ENCODE measurements at regions not wholly inside any gene's neighbourhood (a gene's known extent, or its start where the extent isn't known, plus 50 kb on each side); places are given as distances from the start of the nearest gene placed in this dataset.

DNA sequence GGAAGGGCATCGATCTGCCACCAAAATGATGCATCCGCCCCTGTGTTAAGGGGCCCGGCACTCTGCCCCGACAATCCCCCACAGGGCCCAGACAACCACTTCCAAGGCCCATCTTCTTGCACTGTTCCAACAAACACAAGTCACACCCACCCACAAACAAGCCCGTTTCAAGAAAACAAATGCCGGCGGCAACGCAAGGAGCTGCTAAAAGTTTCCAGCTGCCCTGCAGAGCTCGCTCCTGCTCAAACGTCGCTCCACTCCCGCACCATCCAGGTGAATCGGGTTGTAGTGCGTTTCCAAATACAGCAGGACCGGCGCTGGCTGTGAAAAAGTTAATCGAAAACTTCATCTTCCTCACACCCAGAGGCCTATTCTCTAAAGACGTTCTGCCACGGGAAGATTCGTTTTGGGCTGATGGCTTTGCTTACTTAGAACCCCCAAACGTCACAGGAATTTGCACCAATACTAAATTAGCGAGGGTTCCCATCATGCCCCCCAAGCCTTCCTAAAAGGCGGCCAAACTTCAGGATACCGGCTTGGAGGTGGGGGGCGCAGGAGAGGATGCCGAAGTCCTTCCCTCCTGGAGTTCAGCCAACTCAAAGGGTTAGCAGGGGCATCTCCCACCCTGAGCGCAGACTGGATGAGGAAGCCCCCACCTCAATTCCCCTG lies 107.4 kb upstream of the DOCK9 start:
- Histone ChIP-seq H2BK15ac (ENCODE audit: low read depth, low read length) (no peak overlapping the region), H4K5ac (ENCODE audit: low read depth, low read length) (no peak overlapping the region), H3K18ac (ENCODE audit: low read depth, low read length) (no peak overlapping the region), H3K9ac (ENCODE audit: low read depth, low read length) (no peak overlapping the region), H4K8ac (ENCODE audit: low read depth in 2 of 2, low read length in 2 of 2) (peak overlapping the region in 1 of 2 experiments; percentile 10; a peak in 1 of 4 replicates), H3K27me3 (ENCODE audit: control insufficient read depth, insufficient read depth, low read length) (peaks cover 10% of the 10 kb centered on the region; the same call in 1 of the 2 replicates), H3K9me3 (ENCODE audit: control insufficient read depth, insufficient read depth, low read length) (no peaks in the 10 kb centered on the region), H3K79me1 (ENCODE audit: low read depth in 1 of 2, low read length in 2 of 2) (peaks cover 0 to 9% of the 10 kb centered on the region in 2 experiments; a peak in 1 of 4 replicates), H4K91ac (ENCODE audit: insufficient read depth, low read depth, low read length) (no peak overlapping the region), H3K4me3 (ENCODE audit: insufficient read depth, low read depth, low read length) (no peak overlapping the region; the same call in 1 of the 2 replicates), H2AFZ (replicated peaks; ENCODE audit: low read length, poor library complexity) (peak overlapping the region; percentile 66), H3K23ac (ENCODE audit: low read depth, low read length) (peak overlapping the region; percentile 69; the same call in 1 of the 2 replicates), H3K56ac (ENCODE audit: extremely low read depth, insufficient read depth, low read length) (no peak overlapping the region), H3K9me1 (ENCODE audit: insufficient read depth, low read length) (peaks cover 5% of the 10 kb centered on the region; the same call in 1 of the 2 replicates), H2BK120ac (ENCODE audit: low read depth, low read length) (no peak overlapping the region), H3K14ac (replicated peaks; ENCODE audit: low read depth, low read length) (no peak overlapping the region), H2BK20ac (ENCODE audit: low read depth, low read length) (no peak overlapping the region), H2BK5ac (ENCODE audit: low read depth, low read length, poor library complexity, severe bottlenecking) (no peak overlapping the region), H3K4me2 (ENCODE audit: low read depth, low read length) (0 out of 2 replicates have a peak overlapping the region, but pooled peaks have one; percentile 15), H3K4me1 (ENCODE audit: control insufficient read depth, insufficient read depth, low read length) (no peaks in the 10 kb centered on the region), H2AK9ac (replicated peaks; ENCODE audit: low read depth, low read length, poor library complexity) (peak overlapping the region; percentile 79), H3K4ac (ENCODE audit: low read depth, low read length) (no peak overlapping the region), H2AK5ac (ENCODE audit: low read depth, low read length) (no peak overlapping the region), H4K20me1 (ENCODE audit: insufficient read depth, low read length) (no peaks in the 10 kb centered on the region), H3K27ac (ENCODE audit: insufficient read depth, low read length) (no peak overlapping the region), H3K36me3 (ENCODE audit: control insufficient read depth, insufficient read depth, low read length) (no peaks in the 10 kb centered on the region)
- BruUV-seq (replicated peaks): no TSS peak
- intact Hi-C loops (cut with micrococcal nuclease) (loop anchor here (10.0 kb wide), 1 partner anchor 180 kb away; no protein-coding TSS in a partner anchor), in situ Hi-C loops (cut with MboI; ENCODE audit: low sequenced_read_pairs) (no loop called here), dilution Hi-C loops (cut with HindIII; ENCODE audit: low sequenced_read_pairs, unreplicated experiment) (no loop called here)
- DNase-seq: no peak
- TF ChIP-seq CEBPB (IDR thresholded peaks at IDR 0.05; ENCODE audit: low read depth, low read length) (no peak), RAD21 (IDR thresholded peaks at IDR 0.05; ENCODE audit: low read length) (no peak), POLR2A (IDR thresholded peaks at IDR 0.05; ENCODE audit: low read depth, low read length) (no peak), CHD1 (IDR thresholded peaks at IDR 0.05; ENCODE audit: low read depth, low read length) (no peak), BHLHE40 (IDR thresholded peaks at IDR 0.05; ENCODE audit: low read depth, low read length) (no peak), RCOR1 (IDR thresholded peaks at IDR 0.05; ENCODE audit: insufficient replicate concordance, low read length) (no peak), MXI1 (IDR thresholded peaks at IDR 0.05; ENCODE audit: borderline replicate concordance, low read depth, low read length) (no peak), MAZ (IDR thresholded peaks at IDR 0.05; ENCODE audit: borderline replicate concordance, low read depth, low read length) (no peak), RFX5 (IDR thresholded peaks at IDR 0.05; ENCODE audit: low read depth, low read length) (no peak), FOS (IDR thresholded peaks at IDR 0.05; ENCODE audit: low read depth, low read length) (no peak), NFE2L2 (IDR thresholded peaks at IDR 0.05; ENCODE audit: low read depth, low read length) (no peak), MAFK (IDR thresholded peaks at IDR 0.05; ENCODE audit: low read depth, low read length) (no peak), SMC3 (IDR thresholded peaks at IDR 0.05; ENCODE audit: low read depth, low read length) (no peak)
- TF ChIP-seq, protein P1, sequence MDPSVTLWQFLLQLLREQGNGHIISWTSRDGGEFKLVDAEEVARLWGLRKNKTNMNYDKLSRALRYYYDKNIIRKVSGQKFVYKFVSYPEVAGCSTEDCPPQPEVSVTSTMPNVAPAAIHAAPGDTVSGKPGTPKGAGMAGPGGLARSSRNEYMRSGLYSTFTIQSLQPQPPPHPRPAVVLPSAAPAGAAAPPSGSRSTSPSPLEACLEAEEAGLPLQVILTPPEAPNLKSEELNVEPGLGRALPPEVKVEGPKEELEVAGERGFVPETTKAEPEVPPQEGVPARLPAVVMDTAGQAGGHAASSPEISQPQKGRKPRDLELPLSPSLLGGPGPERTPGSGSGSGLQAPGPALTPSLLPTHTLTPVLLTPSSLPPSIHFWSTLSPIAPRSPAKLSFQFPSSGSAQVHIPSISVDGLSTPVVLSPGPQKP (IDR thresholded peaks at IDR 0.05; ENCODE audit: borderline replicate concordance, low read depth, low read length): no peak
- TF ChIP-seq, protein P2, sequence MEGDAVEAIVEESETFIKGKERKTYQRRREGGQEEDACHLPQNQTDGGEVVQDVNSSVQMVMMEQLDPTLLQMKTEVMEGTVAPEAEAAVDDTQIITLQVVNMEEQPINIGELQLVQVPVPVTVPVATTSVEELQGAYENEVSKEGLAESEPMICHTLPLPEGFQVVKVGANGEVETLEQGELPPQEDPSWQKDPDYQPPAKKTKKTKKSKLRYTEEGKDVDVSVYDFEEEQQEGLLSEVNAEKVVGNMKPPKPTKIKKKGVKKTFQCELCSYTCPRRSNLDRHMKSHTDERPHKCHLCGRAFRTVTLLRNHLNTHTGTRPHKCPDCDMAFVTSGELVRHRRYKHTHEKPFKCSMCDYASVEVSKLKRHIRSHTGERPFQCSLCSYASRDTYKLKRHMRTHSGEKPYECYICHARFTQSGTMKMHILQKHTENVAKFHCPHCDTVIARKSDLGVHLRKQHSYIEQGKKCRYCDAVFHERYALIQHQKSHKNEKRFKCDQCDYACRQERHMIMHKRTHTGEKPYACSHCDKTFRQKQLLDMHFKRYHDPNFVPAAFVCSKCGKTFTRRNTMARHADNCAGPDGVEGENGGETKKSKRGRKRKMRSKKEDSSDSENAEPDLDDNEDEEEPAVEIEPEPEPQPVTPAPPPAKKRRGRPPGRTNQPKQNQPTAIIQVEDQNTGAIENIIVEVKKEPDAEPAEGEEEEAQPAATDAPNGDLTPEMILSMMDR (conservative IDR thresholded peaks at IDR 0.05; ENCODE audit: low read depth, low read length): no peak
- TF ChIP-seq, protein P3, sequence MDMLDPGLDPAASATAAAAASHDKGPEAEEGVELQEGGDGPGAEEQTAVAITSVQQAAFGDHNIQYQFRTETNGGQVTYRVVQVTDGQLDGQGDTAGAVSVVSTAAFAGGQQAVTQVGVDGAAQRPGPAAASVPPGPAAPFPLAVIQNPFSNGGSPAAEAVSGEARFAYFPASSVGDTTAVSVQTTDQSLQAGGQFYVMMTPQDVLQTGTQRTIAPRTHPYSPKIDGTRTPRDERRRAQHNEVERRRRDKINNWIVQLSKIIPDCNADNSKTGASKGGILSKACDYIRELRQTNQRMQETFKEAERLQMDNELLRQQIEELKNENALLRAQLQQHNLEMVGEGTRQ (IDR thresholded peaks at IDR 0.05; ENCODE audit: low read depth, low read length): no peak
- POLR2A ChIA-PET (ENCODE audit: unreplicated experiment): no interaction called here
- CTCF ChIA-PET: no interaction called here
- ATAC-seq (ENCODE audit: low read depth): no peak
- 13% methylated on average over 3 of the region's 27 CpGs; no CpG with 5 or more reads in 1 of the 2 experiments for WGBS, 2 experiments (ENCODE audit: extremely low coverage in 2 of 2, insufficient read length in 1 of 2)
